Stomach (tissue), 4 donors: ENCODE measurements at regions not wholly inside any gene's neighbourhood (a gene's known extent, or its start where the extent isn't known, plus 50 kb on each side); places are given as distances from the start of the nearest gene placed in this dataset.
"Not testable (repeated sequence)": the region's sequence is repeated elsewhere in the genome, so short reads cannot be mapped to it uniquely, and the experiment has no call there.

ENCODE experiments used
- CTCF ChIP-seq, 7 experiments: fragments of 450-650 bp in 4 of 7; fragments of 200-600 bp in 3 of 7; sonication (generic) in 3 of 7; IDR thresholded peaks; one replicate each; pipeline ENCODE4 v1.5.1; 2016 to 2019; ENCODE audit warnings: antibody characterized with exemption in 7 of 7, control low read depth in 2 of 7, mild to moderate bottlenecking in 1 of 7
- EP300 ChIP-seq: sonication (generic); formaldehyde crosslinking; IDR thresholded peaks from one replicate; pipeline ENCODE4 v1.6.1; 2017; ENCODE audit warnings: antibody characterized with exemption
- POLR2A ChIP-seq, 4 donors: fragments of 450-650 bp; IDR thresholded peaks; one replicate each; pipeline ENCODE4 v1.6.1; 2016; ENCODE audit warnings: antibody characterized with exemption in 4 of 4, control low read depth in 2 of 4, mild to moderate bottlenecking in 1 of 4, moderate library complexity in 1 of 4
- POLR2AphosphoS5 ChIP-seq, 3 donors: sonication (generic); formaldehyde crosslinking; IDR thresholded peaks; one replicate each; pipeline ENCODE4 v1.6.1; 2016; ENCODE audit warnings: antibody characterized with exemption in 3 of 3

DNA sequence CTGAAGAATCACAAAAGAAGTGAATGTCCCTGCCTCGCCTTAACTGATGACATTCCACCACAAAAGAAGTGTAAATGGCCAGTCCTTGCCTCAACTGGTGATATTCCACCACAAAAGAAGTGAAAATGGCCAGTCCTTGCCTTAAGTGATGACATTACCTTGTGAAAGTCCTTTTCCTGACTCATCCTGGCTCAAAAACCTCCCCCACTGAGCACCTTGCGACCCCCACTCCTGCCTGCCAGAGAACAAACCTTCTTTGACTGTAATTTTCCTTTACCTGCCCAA lies 328.5 kb upstream of the TECRL start:
- TF ChIP-seq CTCF (IDR thresholded peaks at IDR 0.05); POLR2AphosphoS5 (IDR thresholded peaks at IDR 0.05); POLR2A (IDR thresholded peaks at IDR 0.05); EP300: not testable (repeated sequence)
